CMK (cell line): ENCODE measurements at regions not wholly inside any gene's neighbourhood (a gene's known extent, or its start where the extent isn't known, plus 50 kb on each side); places are given as distances from the start of the nearest gene placed in this dataset.
"Not testable (repeated sequence)": the region's sequence is repeated elsewhere in the genome, so short reads cannot be mapped to it uniquely, and the experiment has no call there.

Source experiments
- DNase-seq: peaks from one replicate; pipeline ENCODE4 v3.0.0-alpha.2; 2010; ENCODE audit warnings: low read depth

DNA sequence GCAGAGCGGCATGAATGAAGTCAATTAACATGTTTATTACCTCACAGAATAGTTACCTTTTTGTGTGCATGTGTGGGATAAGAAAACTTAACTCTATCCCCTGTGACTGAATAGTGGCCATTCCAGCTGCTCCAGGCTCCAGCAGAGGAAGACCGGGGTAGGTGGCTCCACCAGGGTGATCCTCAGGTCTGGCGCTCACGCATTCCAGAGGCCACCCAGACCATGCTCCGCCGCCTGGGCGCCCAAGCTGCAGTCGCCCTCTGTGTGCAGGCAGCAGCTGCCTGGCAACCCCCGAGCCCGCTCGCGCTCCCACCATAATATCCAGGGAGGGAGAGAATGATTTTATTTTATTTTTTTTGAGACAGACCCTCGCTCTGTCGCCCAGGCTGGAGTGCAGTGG, 1474.5 kb upstream of the TPTE start:
- DNase-seq = not testable (repeated sequence)

DNA sequence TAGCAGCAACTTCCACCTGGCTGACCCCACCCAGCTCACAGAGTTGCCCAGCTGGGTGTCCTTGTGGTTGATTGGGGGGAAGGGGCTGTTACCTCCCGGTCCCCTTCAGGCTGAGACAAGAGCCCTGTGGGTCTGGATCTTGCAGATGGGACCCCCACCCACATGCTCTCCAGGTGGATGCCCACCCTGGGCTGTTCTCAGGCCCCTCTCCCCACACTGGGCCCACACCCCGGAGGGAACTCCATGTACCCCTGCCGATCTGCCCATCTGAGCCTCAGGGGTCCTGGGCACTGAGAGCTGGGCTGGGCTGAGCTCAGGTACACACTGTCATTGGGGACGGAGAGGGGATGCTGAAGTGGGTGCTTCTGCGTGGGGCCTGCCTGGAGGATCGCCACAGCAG, 1453.9 kb upstream of the TPTE start:
- not testable (repeated sequence) for DNase-seq

DNA sequence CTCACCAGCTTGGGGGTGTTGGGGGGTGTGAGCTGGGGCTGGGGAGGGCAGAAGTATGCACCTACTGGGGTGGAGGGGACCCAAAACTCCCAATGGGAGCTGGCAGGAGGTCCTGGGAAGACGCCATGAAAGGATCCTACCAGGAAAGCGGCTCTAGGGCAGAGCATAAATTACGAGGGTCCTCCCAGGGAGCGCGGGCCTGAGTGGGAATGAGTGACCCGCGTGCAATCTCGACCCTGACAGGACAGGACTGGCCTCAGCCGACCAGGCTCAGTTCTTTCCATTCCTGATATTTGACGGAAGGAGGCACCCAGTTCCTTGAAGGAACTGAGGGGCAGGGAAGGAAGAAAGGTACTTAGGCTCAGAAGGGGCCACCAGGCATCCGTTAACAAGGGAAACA, 1452.8 kb upstream of the TPTE start:
- not testable (repeated sequence) for DNase-seq

DNA sequence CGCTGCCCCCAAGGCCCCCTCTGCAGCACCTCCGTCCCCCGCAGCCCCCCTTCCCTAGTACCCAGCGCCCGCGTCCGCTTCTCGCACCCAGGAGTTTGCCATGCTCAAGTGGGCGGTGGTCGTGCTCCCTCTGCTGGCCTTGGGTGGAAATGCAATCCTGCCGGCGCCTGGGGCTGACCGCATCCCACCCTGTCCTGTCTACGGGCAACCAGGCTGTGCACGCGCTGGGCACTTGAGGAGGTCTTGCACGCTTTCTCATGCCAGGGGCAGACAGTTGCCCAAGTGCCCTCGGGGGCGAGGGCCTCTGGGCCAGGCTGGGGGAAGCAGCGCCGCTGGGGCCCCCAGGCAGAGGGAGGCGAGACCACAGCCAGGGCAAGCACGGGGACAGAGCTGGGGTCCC, 1450.7 kb upstream of the TPTE start:
- not testable (repeated sequence) for DNase-seq

DNA sequence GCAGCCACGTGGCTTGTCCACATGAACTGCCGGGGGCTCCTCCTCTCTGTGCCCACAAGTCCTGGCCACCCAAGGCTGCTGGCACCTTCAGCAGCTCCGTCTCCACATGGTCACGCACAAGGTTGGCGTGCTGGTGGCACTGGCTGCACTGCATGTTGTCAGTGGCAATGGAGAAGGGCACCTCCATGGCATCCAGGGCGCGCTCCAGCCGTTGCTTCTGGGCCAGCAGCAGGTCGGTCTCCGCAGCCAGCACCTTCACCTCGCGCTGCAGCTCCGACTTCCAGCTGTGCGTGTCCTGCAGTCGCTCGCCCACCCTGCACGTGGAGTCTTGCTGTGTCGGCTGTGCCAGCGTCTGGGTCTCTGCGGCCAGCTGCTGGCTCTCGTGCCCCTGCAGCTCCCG, 1448.4 kb upstream of the TPTE start:
- DNase-seq = not testable (repeated sequence)

DNA sequence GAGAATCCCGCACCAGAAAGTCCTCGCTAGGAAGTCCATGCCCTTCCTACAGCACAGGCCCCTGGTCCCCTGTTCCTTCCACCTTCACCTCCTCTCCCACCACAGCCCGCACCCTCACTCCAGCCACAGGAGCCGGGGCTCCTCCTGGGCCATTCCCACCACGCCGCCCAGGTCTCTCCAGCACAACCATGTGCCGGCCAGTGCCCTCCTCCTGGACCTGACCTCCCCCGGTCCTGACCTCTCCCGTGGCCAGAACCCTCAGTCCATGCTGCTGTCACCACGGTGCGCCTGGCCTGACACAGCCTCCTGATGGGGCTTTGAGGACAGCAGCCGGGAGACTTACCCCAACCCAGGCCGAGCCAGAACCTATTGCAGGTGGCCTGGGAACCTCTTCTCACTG, 1446.6 kb upstream of the TPTE start:
- DNase-seq = not testable (repeated sequence)

DNA sequence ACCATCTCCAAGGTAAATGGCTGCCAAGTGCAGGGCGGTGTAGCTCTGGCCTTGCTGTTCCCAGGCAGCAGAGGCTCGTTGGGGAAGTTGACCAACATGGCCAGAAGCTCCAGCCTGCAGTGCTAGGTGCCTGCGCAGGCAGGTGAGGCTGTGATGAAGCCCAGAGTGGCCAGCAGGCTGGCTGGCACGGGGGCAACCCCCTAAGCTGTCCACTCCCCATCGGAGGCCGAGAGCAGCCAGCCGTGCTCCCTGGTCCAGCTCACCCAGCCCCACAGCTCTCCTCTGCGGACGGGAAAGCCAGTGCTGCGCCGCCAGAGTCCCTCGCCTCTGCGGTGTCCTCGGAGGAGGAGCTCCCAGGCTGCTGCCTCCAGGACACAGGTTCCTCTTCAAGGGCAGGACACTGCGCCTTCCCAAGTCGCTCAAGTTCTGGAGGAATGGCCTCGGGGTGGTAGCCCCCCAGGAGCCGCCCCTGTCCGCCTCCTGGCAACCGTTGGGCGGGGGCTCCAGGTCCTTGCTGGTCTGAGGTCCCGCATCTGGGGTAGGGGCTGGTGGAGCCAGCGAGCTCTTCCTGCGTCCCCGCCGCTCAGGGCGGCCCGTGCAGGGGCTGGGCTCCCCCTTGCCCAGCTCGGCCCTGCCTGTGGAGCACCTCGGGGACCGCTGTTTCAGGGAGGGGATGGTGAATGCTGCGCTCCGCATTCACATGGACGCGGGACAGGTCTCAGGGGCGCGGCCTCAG, 1438.1 kb upstream of the TPTE start:
- DNase-seq = not testable (repeated sequence)

DNA sequence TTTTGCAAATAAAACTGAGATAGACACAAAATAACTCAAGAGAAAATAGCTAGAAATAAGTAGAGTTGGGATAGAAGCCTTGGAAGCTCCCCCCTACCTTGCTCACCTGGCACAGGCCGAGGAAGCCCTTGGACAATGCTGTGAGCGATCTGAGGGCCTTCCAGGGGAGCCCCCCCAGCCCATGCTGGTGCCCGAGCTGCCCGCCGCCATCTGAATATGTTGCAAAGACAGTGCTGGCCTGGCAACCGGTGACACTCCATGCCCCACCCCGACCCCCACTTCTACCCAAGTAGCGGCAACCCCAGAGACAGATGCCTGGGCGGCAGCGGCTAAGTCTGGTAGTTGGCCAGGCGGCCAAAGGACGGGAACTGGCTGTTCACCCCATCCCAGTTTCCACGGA, 1435.1 kb upstream of the TPTE start:
- DNase-seq = not testable (repeated sequence)

DNA sequence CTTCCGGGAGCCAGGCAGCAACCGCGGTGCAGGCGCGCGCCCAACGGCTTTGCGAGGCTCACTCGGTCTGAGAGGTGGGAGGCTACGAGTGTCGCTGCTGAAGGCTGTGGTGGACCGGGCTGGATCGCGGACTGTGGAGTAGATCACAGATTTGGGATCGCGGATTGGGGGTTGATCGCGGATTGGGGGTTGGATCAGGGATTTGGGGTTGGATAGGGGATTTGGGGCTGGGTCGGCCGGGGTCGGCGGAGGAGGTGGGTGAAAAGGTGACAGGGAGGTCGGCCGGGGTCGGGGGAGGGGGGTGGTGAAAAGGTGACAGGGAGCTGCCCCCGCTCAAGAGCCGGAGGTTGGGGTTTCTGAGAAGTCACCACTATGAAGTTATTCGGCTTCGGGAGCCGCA, 1433.6 kb upstream of the TPTE start:
- not testable (repeated sequence) for DNase-seq

DNA sequence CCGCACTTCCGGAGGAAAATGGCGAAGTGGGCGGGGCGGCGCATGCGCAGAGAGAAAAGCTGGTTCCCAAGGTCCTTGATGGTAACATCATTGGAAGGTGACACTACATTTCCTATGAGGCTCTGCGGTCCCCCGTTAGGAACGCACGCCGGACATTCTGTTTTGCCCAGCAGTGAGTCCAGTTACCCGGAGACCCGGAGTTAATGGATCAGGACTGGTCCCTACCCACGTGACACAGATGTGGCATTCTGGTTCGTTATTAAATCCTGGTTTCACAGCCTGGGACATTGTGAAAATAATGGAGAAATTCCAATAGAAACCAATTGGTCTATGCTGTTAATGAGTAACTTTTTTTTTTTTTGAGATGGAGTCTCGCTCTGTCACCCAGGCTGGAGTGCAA, 1391.6 kb upstream of the TPTE start:
- not testable (repeated sequence) for DNase-seq

DNA sequence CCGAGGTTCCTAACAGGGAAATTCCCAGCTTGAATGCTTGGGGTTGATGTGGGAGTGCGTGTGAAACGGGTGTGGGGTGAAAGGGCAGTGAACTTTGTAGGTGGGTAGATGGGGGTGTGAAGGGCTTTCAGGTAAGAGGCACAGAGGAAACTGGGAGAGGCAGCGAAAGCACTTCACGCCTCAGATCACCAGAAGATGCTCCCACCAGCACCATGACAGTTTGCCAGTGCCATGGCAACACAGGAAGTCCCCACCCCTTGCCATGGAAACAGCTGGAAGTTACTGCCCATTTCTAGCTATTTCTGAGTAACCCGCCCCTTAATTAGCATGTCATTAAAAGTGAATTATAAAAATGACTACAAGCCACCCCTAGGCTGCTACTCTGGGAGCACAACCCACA, 1390.6 kb upstream of the TPTE start:
- not testable (repeated sequence) for DNase-seq
